Fibroblast of mammary gland (primary cell): ENCODE measurements at regions not wholly inside any gene's neighbourhood (a gene's known extent, or its start where the extent isn't known, plus 50 kb on each side); places are given as distances from the start of the nearest gene placed in this dataset.

Experiments used
- DNase-seq: peaks from one replicate; pipeline ENCODE4 v3.0.0-alpha.2; 2010; ENCODE audit warnings: low read depth
- H3K4me3 ChIP-seq: 2 replicates; pipeline ENCODE4 v1.5.1; 2011; ENCODE audit warnings: low read depth, mild to moderate bottlenecking, low read length, moderate library complexity; ENCODE audit not compliant: control insufficient read depth
- TF ChIP-seq, protein P1 (sequence below): conservative IDR thresholded peaks from 2 replicates; pipeline ENCODE4 v1.5.1; 2011; ENCODE audit warnings: low read depth, low read length, inconsistent platforms; ENCODE audit not compliant: control insufficient read depth, insufficient read depth

DNA sequence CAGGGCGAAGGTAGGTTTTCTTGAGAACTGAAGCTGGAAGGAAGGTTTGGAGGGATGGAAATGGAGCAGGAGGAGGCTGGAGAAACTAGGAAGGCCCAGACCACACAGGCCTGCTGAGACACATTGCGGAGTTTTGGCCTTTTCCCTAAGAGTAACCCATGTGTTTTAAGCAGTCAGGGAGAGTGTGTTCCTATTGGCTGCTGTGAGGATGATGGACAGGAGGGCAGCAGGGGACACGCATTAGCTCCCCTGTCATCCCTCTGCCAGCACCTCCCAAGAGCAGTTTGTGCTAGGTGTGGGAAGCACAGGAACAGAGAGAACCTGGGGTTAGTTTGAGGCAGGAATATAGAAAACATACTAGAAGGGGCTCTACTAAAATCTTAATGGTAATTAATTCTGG is 842.1 kb downstream of the TBC1D22A start:
- TF ChIP-seq, protein P1, sequence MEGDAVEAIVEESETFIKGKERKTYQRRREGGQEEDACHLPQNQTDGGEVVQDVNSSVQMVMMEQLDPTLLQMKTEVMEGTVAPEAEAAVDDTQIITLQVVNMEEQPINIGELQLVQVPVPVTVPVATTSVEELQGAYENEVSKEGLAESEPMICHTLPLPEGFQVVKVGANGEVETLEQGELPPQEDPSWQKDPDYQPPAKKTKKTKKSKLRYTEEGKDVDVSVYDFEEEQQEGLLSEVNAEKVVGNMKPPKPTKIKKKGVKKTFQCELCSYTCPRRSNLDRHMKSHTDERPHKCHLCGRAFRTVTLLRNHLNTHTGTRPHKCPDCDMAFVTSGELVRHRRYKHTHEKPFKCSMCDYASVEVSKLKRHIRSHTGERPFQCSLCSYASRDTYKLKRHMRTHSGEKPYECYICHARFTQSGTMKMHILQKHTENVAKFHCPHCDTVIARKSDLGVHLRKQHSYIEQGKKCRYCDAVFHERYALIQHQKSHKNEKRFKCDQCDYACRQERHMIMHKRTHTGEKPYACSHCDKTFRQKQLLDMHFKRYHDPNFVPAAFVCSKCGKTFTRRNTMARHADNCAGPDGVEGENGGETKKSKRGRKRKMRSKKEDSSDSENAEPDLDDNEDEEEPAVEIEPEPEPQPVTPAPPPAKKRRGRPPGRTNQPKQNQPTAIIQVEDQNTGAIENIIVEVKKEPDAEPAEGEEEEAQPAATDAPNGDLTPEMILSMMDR: no peak
- DNase-seq: no peak
- no peak overlapping the region for H3K4me3 ChIP-seq

DNA sequence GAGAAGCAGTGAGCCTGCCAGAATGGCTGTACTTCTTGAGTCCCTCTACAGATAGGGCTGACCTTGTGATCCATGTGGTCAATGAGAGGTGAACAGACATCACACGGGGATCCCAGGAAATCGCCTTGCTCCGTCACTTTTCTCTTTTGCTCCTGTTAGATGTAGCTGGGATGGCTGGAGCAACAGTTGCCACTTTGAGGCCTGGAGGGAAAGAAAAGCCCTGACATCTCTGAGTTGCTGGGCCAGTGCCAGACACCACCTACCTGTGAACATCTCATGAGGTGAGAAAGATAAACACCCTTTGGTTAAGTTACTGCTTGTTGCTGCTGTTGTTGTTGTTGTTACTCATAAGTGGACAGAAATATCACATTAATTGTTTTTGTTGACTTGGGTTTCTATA is 840.3 kb downstream of the TBC1D22A start:
- TF ChIP-seq, protein P1: no peak
- DNase-seq: no peak
- H3K4me3 ChIP-seq: no peak overlapping the region

DNA sequence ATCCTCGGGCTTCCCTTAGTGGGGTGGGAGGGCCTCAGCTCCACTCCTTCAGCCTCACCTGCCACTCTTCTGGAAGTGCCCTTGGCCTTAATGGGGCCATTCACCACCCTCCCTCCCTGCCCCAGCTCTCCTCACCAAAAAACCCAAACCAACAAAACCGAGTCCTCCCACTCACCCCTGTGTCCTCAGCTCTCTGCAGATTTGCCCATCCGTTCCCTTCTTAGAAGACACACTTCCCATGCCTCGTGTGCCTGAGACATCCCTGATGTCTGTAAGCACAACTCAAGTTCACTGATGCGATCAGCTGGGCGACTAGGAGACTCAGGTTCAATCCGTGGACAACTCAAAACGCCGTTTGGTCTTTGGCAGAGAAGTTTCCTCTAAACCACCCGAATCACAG is 839.2 kb downstream of the TBC1D22A start:
- DNase-seq: no peak
- TF ChIP-seq, protein P1: no peak
- no peak overlapping the region for H3K4me3 ChIP-seq

DNA sequence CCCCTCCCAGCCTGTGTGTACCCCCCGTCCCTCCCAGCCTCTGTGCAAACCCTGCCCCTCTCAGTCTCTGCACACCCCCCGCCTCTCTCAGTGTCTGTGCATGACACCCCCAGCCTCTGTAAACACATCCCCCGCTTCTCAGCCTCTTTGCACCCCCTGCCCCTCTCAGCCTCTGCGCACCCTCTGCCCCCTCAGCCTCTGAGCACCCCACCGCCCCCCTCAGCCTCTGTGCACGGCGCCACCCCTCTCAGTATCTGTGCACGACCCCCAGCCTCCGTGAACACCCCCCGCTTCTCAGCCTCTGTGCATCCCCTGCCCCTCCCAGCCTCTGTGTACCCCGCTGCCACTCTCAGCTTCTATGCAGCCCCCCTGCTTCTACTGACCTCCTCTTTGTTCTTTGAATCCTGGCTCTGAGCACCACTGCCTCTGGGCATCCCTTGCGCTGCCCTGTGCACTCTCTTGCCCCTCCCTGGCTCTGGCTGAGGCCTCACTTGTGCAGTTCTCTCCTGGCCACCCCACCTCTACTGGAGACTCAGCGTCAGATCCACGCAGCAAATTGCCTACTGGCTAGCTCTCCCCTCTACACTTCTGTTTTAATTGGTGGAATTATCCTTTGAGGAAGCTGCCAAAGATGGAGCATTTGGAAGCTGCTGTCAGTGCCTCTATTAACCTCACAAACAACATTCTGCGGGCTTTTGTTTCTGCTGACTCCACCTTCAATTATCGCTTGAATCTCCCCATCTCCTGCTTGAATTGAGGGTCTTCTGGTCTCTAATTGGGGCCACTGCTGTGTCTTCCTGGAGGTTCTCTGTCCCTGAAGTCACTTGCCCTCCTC is 838.6 kb downstream of the TBC1D22A start:
- TF ChIP-seq, protein P1: no peak
- no peak for DNase-seq
- H3K4me3 ChIP-seq: no peak overlapping the region

DNA sequence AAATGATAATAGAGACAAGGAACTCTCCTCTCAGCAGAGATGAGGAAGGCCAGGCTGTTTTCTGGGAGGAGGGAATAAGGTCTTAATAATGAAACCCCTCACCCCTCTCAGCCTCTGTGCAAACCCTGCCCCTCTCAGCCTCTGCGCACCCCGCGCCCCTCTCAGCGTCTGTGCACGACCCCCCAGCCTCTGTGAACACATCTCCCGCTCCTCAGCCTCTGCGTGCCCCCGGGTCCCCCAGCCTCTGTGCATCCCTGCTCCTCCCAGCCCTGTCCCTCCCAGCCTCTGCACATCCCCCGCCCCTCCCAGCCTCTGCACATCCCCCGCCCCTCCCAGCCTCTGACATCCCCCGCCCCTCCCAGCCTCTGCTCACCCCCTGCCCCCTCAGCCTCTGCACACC is 837.8 kb downstream of the TBC1D22A start:
- DNase-seq: no peak
- TF ChIP-seq, protein P1: no peak
- H3K4me3 ChIP-seq: no peak overlapping the region

DNA sequence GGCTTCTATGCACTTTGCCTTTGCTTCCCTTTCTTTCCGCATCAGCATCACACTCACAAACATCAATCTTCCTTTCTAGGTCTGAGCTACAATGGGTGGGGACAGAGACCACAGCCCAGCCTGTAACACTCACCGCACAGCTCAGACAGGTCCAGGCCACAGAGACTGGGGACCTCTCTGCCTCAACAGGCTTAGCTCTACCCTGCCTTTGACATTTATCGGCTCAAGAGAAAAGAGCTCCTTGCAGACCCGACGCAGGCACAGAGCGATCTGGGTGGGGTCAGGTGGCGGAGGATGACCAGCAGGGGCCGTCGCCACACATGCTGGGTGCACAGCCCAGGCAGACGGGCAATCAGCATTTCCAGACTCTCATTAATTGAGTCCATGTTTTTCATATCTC is 837.3 kb downstream of the TBC1D22A start:
- TF ChIP-seq, protein P1: no peak
- H3K4me3 ChIP-seq: no peak overlapping the region
- DNase-seq: no peak
